ENCODE measurements at regions not wholly inside any gene's neighbourhood (a gene's known extent, or its start where the extent isn't known, plus 50 kb on each side); places are given as distances from the start of the nearest gene placed in this dataset.

GRCh38 chr1:171431994-171432393 is 53.3 kb upstream of the PRRC2C start (continued):
- TF ChIP-seq ZBTB40 (IDR thresholded peaks at IDR 0.05) (no peak), ZBTB40 (CRISPR knock-in tag; IDR thresholded peaks at IDR 0.05) (no peak), EP300 (IDR thresholded peaks at IDR 0.05; ENCODE audit: low read length) (no peak), SMAD4 (CRISPR knock-in tag; conservative IDR thresholded peaks at IDR 0.05) (no peak), ZNF707 (CRISPR knock-in tag; conservative IDR thresholded peaks at IDR 0.05) (no peak), KAT2B (IDR thresholded peaks at IDR 0.05; ENCODE audit: low read depth, low read length) (no peak)
